ENCODE measurements at regions not wholly inside any gene's neighbourhood (a gene's known extent, or its start where the extent isn't known, plus 50 kb on each side); places are given as distances from the start of the nearest gene placed in this dataset.
A peak's percentile ranks its signal among the peaks of the same experiment; 100 is the strongest.
"Not testable (repeated sequence)": the region's sequence is repeated elsewhere in the genome, so short reads cannot be mapped to it uniquely, and the experiment has no call there.

DNA sequence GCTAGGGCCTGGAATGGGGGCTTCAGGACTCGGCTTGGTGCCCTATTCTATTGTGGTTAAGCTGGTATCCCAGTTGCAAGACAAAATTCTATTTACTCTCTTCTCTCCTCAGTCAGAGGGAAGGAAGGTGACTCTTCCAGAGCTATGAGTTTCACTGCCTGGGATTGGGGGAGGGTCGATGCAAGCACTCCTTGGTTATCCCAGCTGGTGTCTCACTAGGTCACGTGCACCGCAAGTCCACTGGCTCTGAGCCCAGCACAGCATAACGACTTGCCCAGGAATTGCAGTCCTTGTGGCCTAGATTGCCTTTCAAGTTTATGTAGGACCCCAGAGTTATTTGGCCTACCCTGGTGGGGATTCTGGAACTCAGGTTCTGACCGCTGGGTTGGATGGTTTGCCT, 958.8 kb downstream of the IGSF11 start:
- DNase-seq (ENCODE audit: low spot score) = no peak

GRCh38 chr3:118077332-118077731, 957.3 kb downstream of the IGSF11 start:
- DNase-seq (ENCODE audit: low spot score) = no peak

DNA sequence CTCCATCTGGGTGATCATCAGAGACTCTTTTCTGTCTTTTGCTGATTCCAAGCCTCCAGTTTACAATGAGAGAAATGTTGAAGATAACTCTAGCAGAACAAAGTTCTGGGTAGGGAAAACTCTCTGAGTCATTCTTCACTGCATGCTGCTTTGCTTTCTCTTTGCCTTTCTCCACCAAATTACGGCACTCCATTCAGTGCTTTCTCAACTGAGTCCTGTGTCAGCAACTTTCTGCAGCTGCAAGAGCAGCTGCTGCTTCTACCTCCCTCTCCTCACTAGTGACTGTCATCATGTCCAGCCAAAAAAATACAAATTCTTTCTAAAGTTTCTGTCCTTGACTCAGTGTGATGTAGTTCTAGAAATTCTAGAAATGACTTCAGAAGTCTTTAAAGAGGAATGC, 953.8 kb downstream of the IGSF11 start:
- no peak for DNase-seq (ENCODE audit: low spot score)

DNA sequence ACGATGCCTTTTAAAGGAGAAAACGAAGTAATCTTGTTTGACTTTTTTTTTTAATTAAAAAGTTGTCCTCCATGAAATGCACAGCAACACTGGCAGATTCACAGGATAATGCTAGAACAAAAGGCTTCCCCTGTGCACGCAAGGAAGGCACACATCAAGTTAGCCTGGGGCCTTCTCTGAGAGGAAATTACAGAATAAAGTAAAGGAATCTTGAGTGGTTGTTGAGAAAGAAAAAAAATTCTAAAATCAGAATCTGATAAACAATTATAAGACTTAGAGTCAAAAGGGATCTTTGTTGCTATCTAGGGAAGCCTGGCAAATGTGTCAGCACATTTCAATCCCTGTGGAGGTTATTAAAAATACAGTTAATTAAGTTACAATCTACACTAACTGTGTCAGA, 946.0 kb downstream of the IGSF11 start:
- DNase-seq (ENCODE audit: low spot score) = no peak

DNA sequence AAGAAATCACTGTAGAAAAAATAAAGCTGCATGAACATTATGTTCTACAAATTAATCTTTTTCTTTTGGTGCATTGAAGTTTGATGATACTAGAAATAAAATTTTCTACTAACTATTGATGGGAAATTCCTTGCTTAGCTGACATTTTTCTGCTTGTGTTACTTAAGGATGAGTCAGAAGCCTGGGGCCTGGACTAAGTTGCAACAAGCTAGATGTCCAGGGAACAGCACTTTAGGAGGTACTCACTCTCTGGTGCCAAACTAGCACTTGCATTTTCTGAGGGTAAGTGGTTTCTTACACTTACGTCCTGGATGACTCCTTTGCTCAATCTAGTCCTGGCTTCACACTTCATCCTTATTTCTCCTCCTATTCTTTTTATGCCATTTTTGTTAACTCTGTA, 945.1 kb downstream of the IGSF11 start:
- no peak for DNase-seq (ENCODE audit: low spot score)

- DNase-seq (ENCODE audit: low spot score) = no peak
These were observed 937.4 kb downstream of the IGSF11 start for GRCh38 chr3:118097226-118097625.

DNA sequence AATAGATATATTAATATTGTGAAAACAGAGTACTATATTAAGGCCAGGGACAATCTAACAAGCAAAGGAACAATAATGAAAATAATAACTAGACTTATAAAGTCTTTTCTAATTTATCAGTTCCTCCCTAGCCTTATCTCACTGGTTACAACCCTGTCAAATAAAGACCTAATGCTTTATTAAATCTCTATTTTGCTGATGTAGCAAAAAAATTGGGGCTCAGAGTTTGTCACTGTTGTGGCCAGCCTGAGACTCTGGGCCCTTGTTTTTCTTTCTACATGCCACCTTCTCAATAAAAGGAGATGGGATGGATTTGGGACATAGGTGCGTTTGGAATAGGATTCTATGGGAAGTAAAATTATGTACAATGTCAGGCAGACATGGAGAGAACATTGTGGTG, 937.0 kb downstream of the IGSF11 start:
- no peak for DNase-seq (ENCODE audit: low spot score)

- DNase-seq (ENCODE audit: low spot score) = no peak
These were observed 935.8 kb downstream of the IGSF11 start for GRCh38 chr3:118098827-118099226.

DNA sequence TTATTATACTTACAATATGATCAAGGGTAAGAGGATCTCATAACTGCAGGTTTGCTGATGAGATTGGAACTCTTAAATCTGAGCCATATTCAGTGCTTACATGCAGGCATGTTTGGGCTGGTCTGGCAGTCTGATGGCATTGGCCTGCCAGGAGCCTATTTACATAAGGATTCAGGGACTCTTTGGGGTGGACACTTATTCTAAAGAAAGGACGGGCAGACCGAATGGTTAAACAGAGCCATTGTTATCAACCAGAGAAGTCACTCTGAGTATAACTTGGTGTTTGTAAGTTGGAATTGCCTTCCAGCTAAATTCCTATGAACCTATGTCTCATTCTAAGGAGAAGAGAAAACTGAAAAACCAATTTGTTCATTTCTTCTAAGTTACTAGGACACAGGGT, 932.8 kb downstream of the IGSF11 start:
- no peak for DNase-seq (ENCODE audit: low spot score)

GRCh38 chr3:118102737-118103136, 931.9 kb downstream of the IGSF11 start:
- DNase-seq (ENCODE audit: low spot score) = peak; percentile 9

DNA sequence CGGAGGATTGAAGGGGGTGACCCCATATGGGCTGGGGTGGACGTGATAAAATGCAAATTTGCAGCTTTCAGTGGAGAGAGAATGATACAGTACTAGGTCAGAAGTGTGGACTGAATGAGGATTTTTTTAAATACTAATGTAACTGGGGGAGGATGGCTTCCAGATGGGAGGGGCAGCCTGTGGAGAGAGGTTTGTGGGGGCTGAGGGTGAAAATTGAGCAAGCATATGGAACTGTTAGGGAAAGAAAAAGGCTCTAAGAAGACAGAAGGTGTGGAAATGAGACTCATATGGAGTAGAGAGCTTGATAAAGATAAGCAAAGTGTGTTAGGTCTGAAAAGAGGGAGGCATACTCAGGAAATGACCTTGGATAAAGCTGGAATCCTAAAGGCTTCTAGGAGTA, 926.4 kb downstream of the IGSF11 start:
- DNase-seq (ENCODE audit: low spot score) = no peak

GRCh38 chr3:118108769-118109168, 925.9 kb downstream of the IGSF11 start:
- no peak for DNase-seq (ENCODE audit: low spot score)

DNA sequence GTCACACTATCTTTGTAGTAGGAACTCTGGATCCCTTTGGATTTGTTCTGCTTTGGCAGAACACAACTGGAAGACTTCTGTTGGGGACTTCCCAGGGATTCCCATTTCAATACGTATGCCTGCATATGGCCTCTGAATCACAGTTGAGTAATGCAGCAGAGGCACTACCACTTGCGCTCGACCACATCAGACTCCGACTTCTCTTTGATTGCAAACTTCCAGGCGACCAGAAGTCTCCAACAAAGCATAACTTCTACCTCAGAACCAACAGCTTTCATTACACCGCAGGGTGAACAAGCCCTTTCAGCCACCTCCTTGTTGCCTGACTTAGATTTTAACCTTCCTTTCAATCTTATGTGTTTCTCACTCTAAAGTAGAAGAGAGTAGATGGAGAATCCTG, 924.4 kb downstream of the IGSF11 start:
- peak; percentile 43 for DNase-seq (ENCODE audit: low spot score)

DNA sequence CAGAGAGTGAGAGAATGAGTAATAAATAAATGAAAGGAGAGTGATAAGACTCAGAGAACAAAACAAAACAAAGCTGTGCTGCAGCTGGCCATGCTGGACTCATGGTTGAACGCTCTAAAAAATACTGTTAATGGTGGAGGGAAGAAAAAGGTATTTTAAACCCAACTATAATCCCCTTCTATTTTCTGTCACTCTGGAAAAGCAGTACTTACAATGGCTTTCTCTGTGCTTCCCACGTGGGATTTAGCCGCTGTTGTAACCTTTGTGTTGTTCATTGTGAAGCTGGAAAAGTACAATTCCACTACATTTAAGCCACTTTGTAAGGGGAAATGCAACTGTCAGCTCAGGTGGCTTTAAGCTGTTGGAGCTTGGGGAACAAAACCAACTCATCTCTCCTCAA, 917.7 kb downstream of the IGSF11 start:
- no peak for DNase-seq (ENCODE audit: low spot score)

- no peak for DNase-seq (ENCODE audit: low spot score)
These were observed 907.9 kb downstream of the IGSF11 start for GRCh38 chr3:118126751-118127150.

- no peak for DNase-seq (ENCODE audit: low spot score)
These were observed 906.7 kb downstream of the IGSF11 start for GRCh38 chr3:118127992-118128391.

- no peak for DNase-seq (ENCODE audit: low spot score)
These were observed 905.8 kb downstream of the IGSF11 start for GRCh38 chr3:118128886-118129285.

GRCh38 chr3:118137778-118138177, 896.9 kb downstream of the IGSF11 start:
- peak; percentile 24 for DNase-seq (ENCODE audit: low spot score)

GRCh38 chr3:118144919-118145318, 889.7 kb downstream of the IGSF11 start:
- no peak for DNase-seq (ENCODE audit: low spot score)

DNA sequence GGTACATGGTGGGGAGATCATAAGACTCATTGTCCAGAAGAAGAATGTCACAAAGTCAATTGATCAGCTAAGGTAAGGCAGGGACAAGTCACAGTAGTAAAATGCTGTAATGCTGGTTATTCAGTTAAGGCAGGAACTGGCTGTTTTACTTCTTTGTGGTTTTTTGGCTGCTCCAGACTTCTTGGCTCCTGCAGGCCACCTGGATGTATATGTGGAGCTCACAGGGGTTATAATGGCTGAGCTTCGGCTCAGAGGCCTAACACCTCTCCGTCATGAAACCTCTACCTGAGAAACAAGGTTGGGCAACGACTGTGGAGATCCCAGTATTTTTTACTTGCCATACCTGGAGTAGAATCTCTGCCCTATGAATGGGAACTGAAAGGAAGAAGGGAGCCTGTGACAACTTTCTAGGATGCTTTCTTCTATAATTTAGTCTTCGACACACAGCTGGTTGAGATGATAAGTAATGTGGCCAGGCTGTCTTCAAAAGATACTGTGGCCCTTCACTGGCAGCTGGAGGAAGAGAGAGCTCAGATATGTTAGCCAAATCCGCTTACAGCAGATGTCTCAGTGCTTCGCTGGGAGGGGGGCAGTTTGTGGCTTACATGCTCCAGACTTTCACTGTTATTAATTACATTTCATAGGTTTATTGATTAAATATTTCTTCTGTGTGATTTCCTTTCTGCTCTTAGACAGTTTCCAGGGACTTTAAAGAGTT, 887.8 kb downstream of the IGSF11 start:
- DNase-seq (ENCODE audit: low spot score) = no peak

DNA sequence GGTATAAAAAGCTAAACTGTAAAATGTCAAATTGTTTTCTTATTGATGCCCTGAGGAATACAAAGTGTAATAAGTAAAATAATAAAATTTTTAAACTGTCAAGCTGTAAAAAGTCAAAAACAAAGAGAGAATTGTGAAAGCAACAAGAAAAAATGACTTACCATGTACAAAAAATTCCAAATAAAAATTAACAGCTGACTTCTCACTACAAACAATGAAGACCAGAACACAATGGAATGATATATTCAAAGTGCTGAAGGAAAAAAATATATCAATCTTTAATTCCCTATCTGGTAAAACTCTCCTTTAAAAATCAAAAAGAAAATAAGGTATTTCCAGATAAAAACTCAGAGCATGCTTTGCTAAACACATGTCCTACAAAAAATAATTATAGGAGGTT, 883.5 kb downstream of the IGSF11 start:
- DNase-seq (ENCODE audit: low spot score) = no peak

DNA sequence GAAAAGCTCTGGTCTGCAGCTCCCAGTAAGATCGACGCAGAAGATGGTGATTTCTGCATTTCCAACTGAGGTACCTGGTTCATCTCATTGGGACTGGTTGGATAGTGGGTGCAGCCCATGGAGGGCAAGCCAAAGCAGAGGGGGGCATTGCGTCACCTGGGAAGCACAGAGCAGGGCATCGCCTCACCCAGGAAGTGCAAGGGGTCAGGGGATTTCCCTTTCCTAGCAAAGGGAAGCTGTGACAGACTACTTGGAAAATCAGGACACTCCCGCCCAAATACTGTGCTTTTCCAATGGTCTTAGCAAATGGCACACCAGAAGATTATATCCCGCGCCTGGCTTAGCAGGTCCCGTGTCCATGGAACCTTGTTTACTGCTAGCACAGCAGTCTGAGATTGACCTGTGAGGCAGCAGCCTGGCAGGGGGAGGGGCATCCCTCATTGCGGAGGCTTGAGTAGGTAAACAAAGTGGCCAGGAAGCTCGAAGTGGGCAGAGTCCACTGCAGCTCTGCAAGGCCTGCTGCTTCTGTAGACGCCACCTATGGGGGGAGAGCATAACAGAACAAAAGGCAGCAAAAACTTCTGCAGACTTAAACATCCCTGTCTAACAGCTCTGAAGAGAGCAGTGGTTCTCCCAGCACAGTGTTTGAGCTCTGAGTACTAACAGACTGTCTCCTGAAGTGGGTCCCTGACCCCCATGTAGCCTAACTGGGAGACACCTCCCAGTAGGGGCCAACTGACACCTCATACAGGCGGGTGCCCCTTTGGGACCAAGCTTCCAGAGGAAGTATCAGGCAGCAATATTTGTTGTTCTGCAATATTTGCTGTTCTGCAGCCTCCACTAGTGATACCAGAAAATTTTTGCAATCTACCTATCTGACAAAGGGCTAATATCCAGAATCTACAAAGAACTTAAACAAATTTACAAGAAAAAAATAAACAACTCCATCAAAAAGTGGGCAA, 871.7 kb downstream of the IGSF11 start:
- DNase-seq (ENCODE audit: low spot score) = not testable (repeated sequence)

- DNase-seq (ENCODE audit: low spot score) = no peak
These were observed 869.2 kb downstream of the IGSF11 start for GRCh38 chr3:118165413-118165812.
